ENCODE measurements at regions not wholly inside any gene's neighbourhood (a gene's known extent, or its start where the extent isn't known, plus 50 kb on each side); places are given as distances from the start of the nearest gene placed in this dataset.
"Not testable (repeated sequence)": the region's sequence is repeated elsewhere in the genome, so short reads cannot be mapped to it uniquely, and the experiment has no call there.

DNA sequence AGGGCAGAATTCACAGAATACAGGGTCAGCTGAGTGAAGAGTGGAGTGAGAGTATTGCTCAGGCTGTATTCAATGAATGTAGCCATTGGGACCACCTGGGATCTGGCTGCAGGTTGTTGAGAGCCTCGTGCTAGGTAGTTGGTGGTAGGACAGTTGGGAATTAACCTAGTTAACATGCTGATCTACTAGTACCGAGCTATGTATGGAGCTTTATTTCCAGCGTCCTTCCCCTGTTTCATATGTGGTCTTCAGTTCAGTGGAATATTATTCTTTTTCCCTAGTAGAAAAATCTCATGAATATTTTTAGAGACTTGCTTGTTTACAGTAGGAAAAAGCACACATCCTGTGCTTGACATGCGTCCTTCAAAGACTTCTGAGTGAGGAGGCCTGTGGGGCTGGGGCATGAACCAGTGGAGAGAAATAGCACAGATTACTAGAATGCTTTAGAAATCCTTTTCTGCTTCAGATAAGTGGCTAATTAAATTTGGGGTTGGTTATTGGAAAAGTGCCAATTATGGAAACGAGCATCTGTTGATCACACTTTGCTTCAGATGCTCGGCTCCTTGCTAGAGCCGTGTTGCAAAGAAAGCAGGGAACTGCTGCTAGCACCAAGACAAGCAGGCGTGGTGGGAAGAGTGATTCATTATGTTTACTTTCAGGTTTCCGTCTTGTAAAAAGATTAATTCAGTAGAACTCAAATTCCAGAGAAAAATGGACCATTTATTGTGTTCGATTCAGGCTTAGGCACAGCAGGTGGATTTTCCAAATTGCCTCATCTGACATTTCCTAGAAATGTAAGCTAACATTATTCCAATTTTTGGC is 53.6 kb downstream of the ARF6 start:
- DNase-seq: peak; percentile 80

- DNase-seq: no peak
Observed at GRCh38 chr14:49947506-49947905, 54.6 kb downstream of the ARF6 start.

- peak; percentile 11 for DNase-seq
Observed at GRCh38 chr14:49950275-49951228, 57.7 kb downstream of the ARF6 start.

- DNase-seq: no peak
Observed at GRCh38 chr14:49951229-49951607, 58.3 kb downstream of the ARF6 start.

- no peak for DNase-seq
Observed at GRCh38 chr14:49951691-49952345, 58.9 kb downstream of the ARF6 start.

DNA sequence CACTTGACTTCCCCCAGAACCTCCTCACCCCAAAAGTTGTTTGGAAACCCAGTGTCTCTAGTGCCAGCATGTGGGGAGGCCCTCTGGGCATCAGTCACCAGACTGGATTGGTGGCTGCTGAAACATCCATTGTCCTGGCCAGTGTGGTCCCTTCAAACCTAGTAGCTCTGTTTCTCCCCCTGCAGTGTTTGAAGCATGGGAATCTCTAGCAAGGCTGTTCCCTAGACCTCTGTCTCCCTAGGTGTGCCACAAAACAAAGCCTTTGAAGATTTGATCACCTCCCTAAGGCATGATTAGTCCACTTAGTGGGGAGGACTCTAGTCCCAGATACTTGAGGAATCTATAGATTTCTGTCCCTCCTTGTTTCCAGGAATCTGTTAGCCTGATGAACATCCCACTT is 60.3 kb downstream of the ARF6 start:
- no peak for DNase-seq

DNA sequence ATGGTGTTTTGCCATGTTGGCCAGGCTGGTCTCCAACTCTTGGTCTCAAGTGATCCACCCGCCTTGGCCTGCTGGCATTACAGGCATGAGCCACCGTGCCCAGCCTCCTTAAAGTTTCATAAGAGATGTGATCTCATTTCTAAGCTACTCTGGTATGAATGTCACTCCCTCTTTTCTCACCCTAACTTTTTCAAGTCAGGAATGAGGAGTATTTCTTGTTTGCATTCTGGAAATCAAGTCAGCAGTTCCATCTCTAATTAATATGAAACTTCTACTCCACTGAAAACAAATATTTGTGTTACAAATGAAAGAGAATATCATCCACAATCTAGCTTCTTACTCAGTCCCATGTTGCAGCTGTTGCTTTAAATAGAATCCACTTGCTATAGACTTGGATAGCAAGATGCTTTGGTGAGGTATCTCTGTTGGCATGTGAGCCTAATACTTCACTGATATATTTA is 61.3 kb downstream of the ARF6 start:
- no peak for DNase-seq

DNA sequence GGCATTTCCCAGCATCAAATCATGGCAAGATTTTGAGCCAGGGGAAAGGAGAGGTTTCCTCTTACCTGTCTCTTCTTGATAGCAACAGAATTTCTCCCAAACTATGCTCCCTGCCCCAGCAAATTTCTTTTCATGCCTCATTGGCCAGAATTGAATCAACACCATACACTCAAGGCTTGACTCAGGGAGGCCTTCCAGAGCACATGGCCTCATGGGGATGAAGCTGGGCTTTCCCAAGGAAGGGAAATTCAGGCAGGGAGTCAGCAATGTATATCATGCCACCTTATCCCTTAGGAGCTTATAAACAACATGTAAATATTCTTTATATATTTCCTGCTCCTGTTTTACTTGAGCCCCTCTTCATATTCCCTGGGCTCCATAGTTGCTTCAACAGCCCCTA is 62.1 kb downstream of the ARF6 start:
- no peak for DNase-seq

GRCh38 chr14:49957089-49957852 is 64.4 kb downstream of the ARF6 start:
- no peak for DNase-seq

DNA sequence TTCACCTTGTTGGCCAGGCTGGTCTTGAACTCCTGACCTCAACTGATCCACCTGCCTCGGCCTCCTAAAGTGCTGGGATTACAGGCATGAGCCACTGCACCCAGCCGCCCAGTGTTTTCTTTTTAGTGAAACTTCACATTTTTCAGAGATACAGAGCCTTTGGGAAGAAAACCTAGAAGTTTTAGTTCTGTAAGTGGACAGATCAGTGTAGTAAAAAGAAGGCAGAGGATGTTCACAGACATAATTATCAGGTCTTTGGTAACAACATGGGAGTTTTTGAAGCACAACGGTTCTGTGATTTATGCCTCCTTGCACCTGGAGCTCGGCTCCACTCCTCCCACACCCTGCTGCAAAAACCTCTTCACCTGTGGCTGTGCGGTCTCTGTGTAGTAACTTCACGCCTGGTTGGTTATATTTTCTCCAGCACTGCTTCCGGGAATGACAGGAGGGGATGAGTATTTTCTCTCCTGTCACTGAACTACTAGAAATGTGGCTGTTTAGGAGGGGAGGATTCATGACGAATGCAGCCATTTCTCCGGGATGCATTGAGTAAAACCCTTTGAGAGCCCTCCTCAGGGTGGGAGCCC is 67.0 kb downstream of the ARF6 start:
- DNase-seq: peak; percentile 13

DNA sequence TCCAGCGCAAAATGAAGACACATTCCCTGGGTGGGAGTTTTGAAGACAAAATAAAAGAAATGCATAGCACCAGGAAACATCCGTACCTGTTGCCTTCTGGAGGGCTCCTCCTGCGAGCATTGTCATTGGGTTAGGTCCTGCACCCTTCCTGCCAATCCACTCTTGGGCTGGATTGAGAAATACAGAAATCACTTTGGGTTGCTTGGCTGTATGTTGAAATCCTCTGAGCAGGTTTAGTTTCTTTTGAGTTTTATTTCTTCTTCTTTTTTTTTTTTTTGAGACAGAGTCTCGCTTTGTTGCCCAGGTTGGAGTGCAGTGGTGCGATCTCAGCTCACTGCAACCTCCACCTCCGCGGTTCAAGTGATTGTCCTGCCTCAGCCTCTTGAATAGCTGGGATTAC is 67.6 kb downstream of the ARF6 start:
- DNase-seq: no peak

- no peak for DNase-seq
Observed at GRCh38 chr14:49961270-49962222, 68.7 kb downstream of the ARF6 start.

GRCh38 chr14:49962621-49963020 is 69.7 kb downstream of the ARF6 start:
- no peak for DNase-seq

GRCh38 chr14:49965068-49965651 is 72.3 kb downstream of the ARF6 start:
- DNase-seq: not testable (repeated sequence)

- no peak for DNase-seq
Observed at GRCh38 chr14:49966304-49966809, 73.5 kb downstream of the ARF6 start.

GRCh38 chr14:49966971-49967630 is 74.2 kb downstream of the ARF6 start:
- DNase-seq: no peak

- DNase-seq: no peak
Observed at GRCh38 chr14:49969961-49970360, 77.1 kb downstream of the ARF6 start.

GRCh38 chr14:49970474-49971147 is 77.7 kb downstream of the ARF6 start:
- peak; percentile 50 for DNase-seq

Data from CD4-positive, alpha-beta T cell treated with Interleukin-4 for 4 hours (primary cell).